ENCODE measurements at regions not wholly inside any gene's neighbourhood (a gene's known extent, or its start where the extent isn't known, plus 50 kb on each side); places are given as distances from the start of the nearest gene placed in this dataset.

DNA sequence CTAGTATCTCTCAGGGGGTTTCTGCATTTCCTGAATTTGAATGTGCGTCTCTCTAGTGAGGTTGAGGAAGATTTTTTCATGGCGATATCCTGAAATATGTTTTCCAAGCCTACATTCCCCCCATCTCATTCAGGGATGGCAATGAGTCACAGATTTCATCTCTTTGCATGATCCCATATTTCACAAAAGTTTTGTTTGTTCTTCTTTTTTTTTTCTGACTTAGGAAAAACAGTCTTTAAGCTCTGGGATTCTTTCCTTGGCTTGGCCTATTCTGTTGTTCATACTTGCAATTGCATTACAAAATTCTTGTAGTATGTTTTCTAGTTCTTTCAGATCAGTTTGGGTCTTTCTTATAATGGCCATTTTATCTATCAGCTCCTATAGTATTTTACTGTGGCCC is 136.5 kb downstream of the DSEL start:
- no peaks in the 10 kb centered on the region for H3K79me2 ChIP-seq (ENCODE audit: insufficient read depth, low read length)
- no peaks in the 10 kb centered on the region for H3K4me1 ChIP-seq (ENCODE audit: control insufficient read depth in 1 of 2, insufficient read depth in 2 of 2, low read length in 2 of 2)
- no peak overlapping the region for H3K27ac ChIP-seq (ENCODE audit: low read depth, low read length)
- no TSS peak for BruUV-seq (replicated peaks)
- ATAC-seq (no peak), DNase-seq (ENCODE audit: low read depth, low spot score) (no peak)
- H3K9ac ChIP-seq (ENCODE audit: low read length): no peak overlapping the region
- no peaks in the 10 kb centered on the region for H3K9me2 ChIP-seq (ENCODE audit: insufficient read depth)
- no peaks in the 10 kb centered on the region for H3K36me3 ChIP-seq (ENCODE audit: control insufficient read depth in 1 of 2, insufficient read depth in 2 of 2, low read length in 2 of 2)
- no peak overlapping the region for H3K4me3 ChIP-seq (replicated peaks in 1 of 2; ENCODE audit: low read depth in 1 of 2, low read length in 2 of 2)
- no peak overlapping the region for H3K4me2 ChIP-seq (ENCODE audit: low read length)
- ChIA-PET CTCF (no interaction called here), POLR2A (no interaction called here), RAD21 (ENCODE audit: low non-redundant PET in 1 of 2, low total read pairs in 2 of 2, uncharacterized antibody in 2 of 2, unreplicated experiment in 2 of 2) (no interaction called here)
- H2AFZ ChIP-seq (ENCODE audit: low read depth, low read length, poor library complexity, severe bottlenecking): no peak overlapping the region
- no peak for TF ChIP-seq ZFX (IDR thresholded peaks at IDR 0.05)
- TF ChIP-seq POLR2A (IDR thresholded peaks at IDR 0.05; ENCODE audit: borderline replicate concordance, extremely low read depth, insufficient read depth, insufficient read length): no peak
- TF ChIP-seq CEBPB (IDR thresholded peaks at IDR 0.05; ENCODE audit: low read depth): no peak
- TF ChIP-seq EGR1 (IDR thresholded peaks at IDR 0.05; ENCODE audit: low read depth): no peak
- TF ChIP-seq, protein P1, sequence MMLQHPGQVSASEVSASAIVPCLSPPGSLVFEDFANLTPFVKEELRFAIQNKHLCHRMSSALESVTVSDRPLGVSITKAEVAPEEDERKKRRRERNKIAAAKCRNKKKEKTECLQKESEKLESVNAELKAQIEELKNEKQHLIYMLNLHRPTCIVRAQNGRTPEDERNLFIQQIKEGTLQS (IDR thresholded peaks at IDR 0.05): no peak
- TF ChIP-seq YY1 (IDR thresholded peaks at IDR 0.05; ENCODE audit: extremely low read depth, insufficient replicate concordance, low read depth, low read length): no peak
- no peak for TF ChIP-seq FOSL1 (IDR thresholded peaks at IDR 0.05; ENCODE audit: low read depth)
- TF ChIP-seq SRF (IDR thresholded peaks at IDR 0.05; ENCODE audit: low read depth): no peak
- no peak for TF ChIP-seq TCF7L2 (IDR thresholded peaks at IDR 0.05; ENCODE audit: borderline replicate concordance, extremely low read depth, insufficient read depth, insufficient read length)
- no peak for TF ChIP-seq EZH2 (IDR thresholded peaks at IDR 0.05)
- TF ChIP-seq SIN3A (IDR thresholded peaks at IDR 0.05; ENCODE audit: low read depth): no peak
- TF ChIP-seq JUND (IDR thresholded peaks at IDR 0.05): no peak
- no peak for TF ChIP-seq POLR2AphosphoS5 (IDR thresholded peaks at IDR 0.05; ENCODE audit: low read depth, low read length)
- TF ChIP-seq RAD21 (IDR thresholded peaks at IDR 0.05; ENCODE audit: low read depth): no peak
- TF ChIP-seq ELF1 (IDR thresholded peaks at IDR 0.05; ENCODE audit: borderline replicate concordance, low read depth): no peak
- no peak for TF ChIP-seq CBX3 (IDR thresholded peaks at IDR 0.05; ENCODE audit: low read depth)
- TF ChIP-seq, protein P2, sequence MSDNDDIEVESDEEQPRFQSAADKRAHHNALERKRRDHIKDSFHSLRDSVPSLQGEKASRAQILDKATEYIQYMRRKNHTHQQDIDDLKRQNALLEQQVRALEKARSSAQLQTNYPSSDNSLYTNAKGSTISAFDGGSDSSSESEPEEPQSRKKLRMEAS (IDR thresholded peaks at IDR 0.05): no peak
- no peak for TF ChIP-seq ZNF274 (IDR thresholded peaks at IDR 0.05; ENCODE audit: low read depth, low read length)
- H3K27me3 ChIP-seq (ENCODE audit: insufficient read depth, low read length): no peaks in the 10 kb centered on the region
- intact Hi-C loops (cut with micrococcal nuclease): no loop called here
- no peaks in the 10 kb centered on the region for H4K20me1 ChIP-seq (ENCODE audit: insufficient read depth)
- peaks cover 19 to 25% of the 10 kb centered on the region in 2 experiments; a peak in 3 of 4 replicates for H3K9me3 ChIP-seq (ENCODE audit: control insufficient read depth in 1 of 2, insufficient read depth in 1 of 2, low read depth in 1 of 2, low read length in 2 of 2)

All from HCT116 (cell line).